Lower leg skin (tissue), 3 donors: ENCODE measurements at regions not wholly inside any gene's neighbourhood (a gene's known extent, or its start where the extent isn't known, plus 50 kb on each side); places are given as distances from the start of the nearest gene placed in this dataset.

Source experiments
- POLR2A ChIP-seq, 2 donors: fragments of 450-650 bp; IDR thresholded peaks; one replicate each; pipeline ENCODE4 v1.6.1; 2016 to 2017; ENCODE audit warnings: antibody characterized with exemption in 2 of 2, mild to moderate bottlenecking in 1 of 2, moderate library complexity in 1 of 2
- TF ChIP-seq, protein P1 (sequence below), 3 donors: fragments of 450-650 bp; IDR thresholded peaks; one replicate each; pipeline ENCODE4 v1.5.1; 2016; ENCODE audit warnings: antibody characterized with exemption in 3 of 3, mild to moderate bottlenecking in 3 of 3, moderate library complexity in 2 of 3

DNA sequence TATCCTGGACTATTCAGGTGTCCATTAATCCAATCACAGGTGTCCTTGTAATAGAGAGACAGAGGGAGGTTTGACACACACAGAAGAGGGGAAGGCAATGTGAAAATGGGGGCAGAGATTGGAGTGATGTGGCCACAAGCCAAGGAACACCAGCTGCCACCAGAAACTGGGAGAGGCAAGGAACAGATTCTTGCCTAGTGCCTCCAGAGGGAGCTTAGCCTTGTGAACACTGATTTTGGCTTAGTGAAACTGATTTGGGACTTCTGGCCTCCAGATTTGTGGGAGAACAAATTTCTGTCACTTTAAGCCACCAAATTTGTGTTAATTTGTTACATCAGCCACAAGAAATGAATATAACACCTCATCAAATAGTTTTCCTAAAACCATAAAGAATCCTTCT lies 416.2 kb downstream of the ENC1 start:
- no peak for TF ChIP-seq POLR2A (IDR thresholded peaks at IDR 0.05)
- TF ChIP-seq, protein P1, sequence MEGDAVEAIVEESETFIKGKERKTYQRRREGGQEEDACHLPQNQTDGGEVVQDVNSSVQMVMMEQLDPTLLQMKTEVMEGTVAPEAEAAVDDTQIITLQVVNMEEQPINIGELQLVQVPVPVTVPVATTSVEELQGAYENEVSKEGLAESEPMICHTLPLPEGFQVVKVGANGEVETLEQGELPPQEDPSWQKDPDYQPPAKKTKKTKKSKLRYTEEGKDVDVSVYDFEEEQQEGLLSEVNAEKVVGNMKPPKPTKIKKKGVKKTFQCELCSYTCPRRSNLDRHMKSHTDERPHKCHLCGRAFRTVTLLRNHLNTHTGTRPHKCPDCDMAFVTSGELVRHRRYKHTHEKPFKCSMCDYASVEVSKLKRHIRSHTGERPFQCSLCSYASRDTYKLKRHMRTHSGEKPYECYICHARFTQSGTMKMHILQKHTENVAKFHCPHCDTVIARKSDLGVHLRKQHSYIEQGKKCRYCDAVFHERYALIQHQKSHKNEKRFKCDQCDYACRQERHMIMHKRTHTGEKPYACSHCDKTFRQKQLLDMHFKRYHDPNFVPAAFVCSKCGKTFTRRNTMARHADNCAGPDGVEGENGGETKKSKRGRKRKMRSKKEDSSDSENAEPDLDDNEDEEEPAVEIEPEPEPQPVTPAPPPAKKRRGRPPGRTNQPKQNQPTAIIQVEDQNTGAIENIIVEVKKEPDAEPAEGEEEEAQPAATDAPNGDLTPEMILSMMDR (IDR thresholded peaks at IDR 0.05) = no peak
